ENCODE measurements at regions not wholly inside any gene's neighbourhood (a gene's known extent, or its start where the extent isn't known, plus 50 kb on each side); places are given as distances from the start of the nearest gene placed in this dataset.
"Not testable (repeated sequence)": the region's sequence is repeated elsewhere in the genome, so short reads cannot be mapped to it uniquely, and the experiment has no call there.

- DNase-seq (ENCODE audit: low spot score), result no peak
- ChIA-PET CTCF (no interaction called here), POLR2A (ENCODE audit: low non-redundant PET) (no interaction called here)
- TF ChIP-seq CTCF (conservative IDR thresholded peaks at IDR 0.05; ENCODE audit: low read depth), result no peak
- no peak overlapping the region for H3K27ac ChIP-seq
Observed at GRCh38 chr19:30113186-30113585, 171.1 kb downstream of the URI1 start.

- CTCF ChIA-PET; POLR2A ChIA-PET (ENCODE audit: low non-redundant PET); H3K27ac ChIP-seq; DNase-seq (ENCODE audit: low spot score): not testable (repeated sequence)
Observed at GRCh38 chr19:30114095-30114494, 172.1 kb downstream of the URI1 start.

GRCh38 chr19:30115947-30116346 lies 173.9 kb downstream of the URI1 start:
- CTCF ChIA-PET, result no interaction called here
- H3K27ac ChIP-seq, result no peak overlapping the region
- POLR2A ChIA-PET (ENCODE audit: low non-redundant PET), result no interaction called here
- no peak for DNase-seq (ENCODE audit: low spot score)
- TF ChIP-seq CTCF (conservative IDR thresholded peaks at IDR 0.05; ENCODE audit: low read depth), result no peak

GRCh38 chr19:30116530-30116929 lies 174.5 kb downstream of the URI1 start:
- H3K27ac ChIP-seq, result no peak overlapping the region
- CTCF ChIA-PET, result no interaction called here
- POLR2A ChIA-PET (ENCODE audit: low non-redundant PET), result no interaction called here
- no peak for TF ChIP-seq CTCF (conservative IDR thresholded peaks at IDR 0.05; ENCODE audit: low read depth)
- DNase-seq (ENCODE audit: low spot score), result no peak

- CTCF ChIA-PET, result no interaction called here
- DNase-seq (ENCODE audit: low spot score), result no peak
- H3K27ac ChIP-seq, result no peak overlapping the region
- TF ChIP-seq CTCF (conservative IDR thresholded peaks at IDR 0.05; ENCODE audit: low read depth), result no peak
- POLR2A ChIA-PET (ENCODE audit: low non-redundant PET), result no interaction called here
Observed at GRCh38 chr19:30116984-30117555, 175.0 kb downstream of the URI1 start.

GRCh38 chr19:30117636-30118145 lies 175.7 kb downstream of the URI1 start:
- H3K27ac ChIP-seq, result no peak overlapping the region
- no peak for DNase-seq (ENCODE audit: low spot score)
- TF ChIP-seq CTCF (conservative IDR thresholded peaks at IDR 0.05; ENCODE audit: low read depth), result no peak
- ChIA-PET CTCF (no interaction called here), POLR2A (ENCODE audit: low non-redundant PET) (no interaction called here)

- no peak overlapping the region for H3K27ac ChIP-seq
- TF ChIP-seq CTCF (conservative IDR thresholded peaks at IDR 0.05; ENCODE audit: low read depth), result no peak
- ChIA-PET CTCF (no interaction called here), POLR2A (ENCODE audit: low non-redundant PET) (no interaction called here)
- DNase-seq (ENCODE audit: low spot score), result no peak
Observed at GRCh38 chr19:30118221-30118620, 176.2 kb downstream of the URI1 start.
